Transverse colon (tissue), 4 donors: ENCODE measurements at regions not wholly inside any gene's neighbourhood (a gene's known extent, or its start where the extent isn't known, plus 50 kb on each side); places are given as distances from the start of the nearest gene placed in this dataset.

Experiments
- DNase-seq: peaks from one replicate; pipeline ENCODE4 v3.0.0-alpha.2; 2019
- H3K27ac ChIP-seq, 4 donors: fragments of 200-600 bp; sonication (generic); 2 replicates each; pipeline ENCODE4 v1.5.1; 2016 to 2018; ENCODE audit warnings: inconsistent platforms in 4 of 4
- H3K27me3 ChIP-seq: fragments of 200-600 bp; sonication (generic); 2 replicates; pipeline ENCODE4 v1.5.1; 2017; ENCODE audit warnings: inconsistent platforms
- H3K36me3 ChIP-seq, 4 donors: fragments of 200-600 bp; sonication (generic); 2 replicates each; pipeline ENCODE4 v1.5.1; 2017 to 2019; ENCODE audit warnings: inconsistent platforms in 4 of 4
- H3K4me1 ChIP-seq, 4 donors: fragments of 200-600 bp; sonication (generic); 2 replicates each; pipeline ENCODE4 v1.5.1; 2017 to 2020; ENCODE audit warnings: inconsistent platforms in 4 of 4
- H3K4me3 ChIP-seq, 4 donors: fragments of 200-600 bp; sonication (generic); 1 replicate in 1 of 4; 2 replicates in 3 of 4; pipeline versions ENCODE4 v1.5.1 to v1.6.1; 2017 to 2019; ENCODE audit warnings: inconsistent platforms in 4 of 4
- H3K9me3 ChIP-seq, 2 donors: fragments of 200-600 bp; sonication (generic); 2 replicates each; pipeline ENCODE4 v1.5.1; 2017 to 2019; ENCODE audit warnings: inconsistent platforms in 2 of 2
- EP300 ChIP-seq: sonication (generic); formaldehyde crosslinking; IDR thresholded peaks from one replicate; pipeline ENCODE4 v1.6.1; 2017; ENCODE audit warnings: antibody characterized with exemption, low read depth
- POLR2A ChIP-seq: fragments of 450-650 bp; IDR thresholded peaks from one replicate; pipeline ENCODE4 v1.6.1; 2016; ENCODE audit warnings: antibody characterized with exemption, mild to moderate bottlenecking, moderate library complexity
- POLR2AphosphoS5 ChIP-seq, 3 donors: sonication (generic); formaldehyde crosslinking; IDR thresholded peaks; one replicate each; pipeline ENCODE4 v1.6.1; 2016; ENCODE audit warnings: antibody characterized with exemption in 3 of 3
- WGBS, 2 donors: methylation state at CpG; one replicate each; pipeline ENCODE4 v1.1.5; 2018; ENCODE audit warnings: low coverage in 1 of 2; 5-methylcytosine and 5-hydroxymethylcytosine counted together
- in situ Hi-C, 4 donors: fragments of 200-750 bp; cut with MboI; loops; one replicate each; pipeline versions ENCODE4 v1.15.0 to v1.15.1; 2017; ENCODE audit warnings: low sequenced_read_pairs in 3 of 4, low pct_ligation_motif_present in 1 of 4, low pct_unique_long_range_greater_than_20kb in 1 of 4
- intact Hi-C: fragments of 100-400 bp; cut with DNase I; formaldehyde crosslinking; loops from one replicate; pipeline ENCODE4 v1.15.1; 2023; ENCODE audit warnings: low total_unique reads
- TF ChIP-seq, protein P1 (sequence below), 5 experiments: fragments of 200-600 bp in 3 of 5; fragments of 450-650 bp in 2 of 5; sonication (generic) in 3 of 5; IDR thresholded peaks; 1 replicate in 2 of 5; 2 replicates in 3 of 5; pipeline ENCODE4 v1.5.1; 2016 to 2017; ENCODE audit warnings: antibody characterized with exemption in 5 of 5, inconsistent platforms in 3 of 5, mild to moderate bottlenecking in 2 of 5, moderate library complexity in 1 of 5

- no peaks in the 10 kb centered on the region for H3K36me3 ChIP-seq
- no peak overlapping the region for H3K4me3 ChIP-seq
- no peak overlapping the region for H3K27ac ChIP-seq
- no peak for TF ChIP-seq EP300
- TF ChIP-seq POLR2A = no peak
- in situ Hi-C loops = no loop called here
- H3K4me1 ChIP-seq = peaks cover 0 to 11% (median 5%) of the 10 kb centered on the region in 4 donors
- intact Hi-C loops = no loop called here
- WGBS, 2 donors = 90% methylated on average over 9 of the region's 9 CpGs; no CpG with 5 or more reads in 1 of the 2 donors
- peaks cover 25% of the 10 kb centered on the region for H3K27me3 ChIP-seq
- H3K9me3 ChIP-seq = no peaks in the 10 kb centered on the region
- no peak for DNase-seq
Observed at GRCh38 chr9:93823245-93824072, 131.7 kb downstream of the BARX1 start.

DNA sequence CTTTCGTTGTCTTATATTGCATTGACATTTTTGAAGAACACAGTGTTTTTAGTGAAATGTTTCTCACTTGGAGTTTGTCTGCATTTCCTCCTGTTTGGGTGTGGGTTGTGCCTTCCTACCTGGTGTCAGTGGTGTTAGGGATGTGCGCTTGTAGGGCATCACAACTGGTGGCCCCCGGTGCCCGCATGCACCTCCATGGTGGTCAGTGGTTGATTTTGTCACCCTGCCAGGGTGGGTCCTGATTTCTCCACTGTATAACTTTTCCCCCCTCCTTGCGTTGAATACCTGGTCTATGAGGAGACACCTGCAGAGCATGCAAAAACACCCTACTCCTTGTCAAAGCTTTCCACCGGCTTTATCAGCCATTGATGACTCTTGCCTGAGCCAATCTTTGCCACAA lies 132.9 kb downstream of the BARX1 start:
- no peak for DNase-seq
- TF ChIP-seq POLR2AphosphoS5 (IDR thresholded peaks at IDR 0.05) = no peak
- TF ChIP-seq, protein P1, sequence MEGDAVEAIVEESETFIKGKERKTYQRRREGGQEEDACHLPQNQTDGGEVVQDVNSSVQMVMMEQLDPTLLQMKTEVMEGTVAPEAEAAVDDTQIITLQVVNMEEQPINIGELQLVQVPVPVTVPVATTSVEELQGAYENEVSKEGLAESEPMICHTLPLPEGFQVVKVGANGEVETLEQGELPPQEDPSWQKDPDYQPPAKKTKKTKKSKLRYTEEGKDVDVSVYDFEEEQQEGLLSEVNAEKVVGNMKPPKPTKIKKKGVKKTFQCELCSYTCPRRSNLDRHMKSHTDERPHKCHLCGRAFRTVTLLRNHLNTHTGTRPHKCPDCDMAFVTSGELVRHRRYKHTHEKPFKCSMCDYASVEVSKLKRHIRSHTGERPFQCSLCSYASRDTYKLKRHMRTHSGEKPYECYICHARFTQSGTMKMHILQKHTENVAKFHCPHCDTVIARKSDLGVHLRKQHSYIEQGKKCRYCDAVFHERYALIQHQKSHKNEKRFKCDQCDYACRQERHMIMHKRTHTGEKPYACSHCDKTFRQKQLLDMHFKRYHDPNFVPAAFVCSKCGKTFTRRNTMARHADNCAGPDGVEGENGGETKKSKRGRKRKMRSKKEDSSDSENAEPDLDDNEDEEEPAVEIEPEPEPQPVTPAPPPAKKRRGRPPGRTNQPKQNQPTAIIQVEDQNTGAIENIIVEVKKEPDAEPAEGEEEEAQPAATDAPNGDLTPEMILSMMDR (IDR thresholded peaks at IDR 0.05) = no peak
- TF ChIP-seq POLR2A = no peak
- no peak for TF ChIP-seq EP300
- intact Hi-C loops (no loop called here), in situ Hi-C loops (no loop called here)
- 55 to 90% methylated on average over 2 to 6 of the region's 6 CpGs for WGBS, 2 donors
- Histone ChIP-seq H3K27ac (no peak overlapping the region), H3K9me3 (no peaks in the 10 kb centered on the region), H3K36me3 (no peaks in the 10 kb centered on the region), H3K27me3 (peaks cover 13% of the 10 kb centered on the region), H3K4me1 (peaks cover 0 to 1% (median 0%) of the 10 kb centered on the region in 4 donors), H3K4me3 (no peak overlapping the region)

DNA sequence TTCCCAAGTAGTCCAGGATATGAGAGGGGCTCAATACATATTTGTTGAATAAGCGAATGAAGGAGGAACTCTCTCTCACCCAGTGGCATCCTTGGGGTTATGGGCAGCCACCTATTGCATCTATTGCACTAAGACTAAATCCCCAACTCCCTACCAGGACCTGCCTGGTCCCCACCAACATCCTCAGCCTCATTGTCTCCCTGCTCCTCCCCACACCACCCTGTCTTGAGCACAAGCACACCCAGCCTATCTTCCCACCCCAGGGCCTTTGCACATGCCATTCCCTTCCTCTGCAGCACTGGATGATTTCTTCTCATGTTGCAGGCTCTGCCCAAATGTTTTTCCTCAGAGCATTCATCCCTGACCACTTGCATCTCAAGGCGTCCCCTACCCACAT lies 133.8 kb downstream of the BARX1 start:
- Histone ChIP-seq H3K36me3 (no peaks in the 10 kb centered on the region), H3K27ac (no peak overlapping the region), H3K4me1 (no peaks in the 10 kb centered on the region), H3K4me3 (no peak overlapping the region), H3K27me3 (peaks cover 4% of the 10 kb centered on the region), H3K9me3 (no peaks in the 10 kb centered on the region)
- WGBS, 2 donors = 80 to 93% methylated on average over 2 of the region's 2 CpGs
- DNase-seq = no peak
- intact Hi-C loops (no loop called here), in situ Hi-C loops (no loop called here)
- TF ChIP-seq EP300 (no peak), POLR2A (no peak), POLR2AphosphoS5 (IDR thresholded peaks at IDR 0.05) (no peak)
- TF ChIP-seq, protein P1 (IDR thresholded peaks at IDR 0.05) = no peak

DNA sequence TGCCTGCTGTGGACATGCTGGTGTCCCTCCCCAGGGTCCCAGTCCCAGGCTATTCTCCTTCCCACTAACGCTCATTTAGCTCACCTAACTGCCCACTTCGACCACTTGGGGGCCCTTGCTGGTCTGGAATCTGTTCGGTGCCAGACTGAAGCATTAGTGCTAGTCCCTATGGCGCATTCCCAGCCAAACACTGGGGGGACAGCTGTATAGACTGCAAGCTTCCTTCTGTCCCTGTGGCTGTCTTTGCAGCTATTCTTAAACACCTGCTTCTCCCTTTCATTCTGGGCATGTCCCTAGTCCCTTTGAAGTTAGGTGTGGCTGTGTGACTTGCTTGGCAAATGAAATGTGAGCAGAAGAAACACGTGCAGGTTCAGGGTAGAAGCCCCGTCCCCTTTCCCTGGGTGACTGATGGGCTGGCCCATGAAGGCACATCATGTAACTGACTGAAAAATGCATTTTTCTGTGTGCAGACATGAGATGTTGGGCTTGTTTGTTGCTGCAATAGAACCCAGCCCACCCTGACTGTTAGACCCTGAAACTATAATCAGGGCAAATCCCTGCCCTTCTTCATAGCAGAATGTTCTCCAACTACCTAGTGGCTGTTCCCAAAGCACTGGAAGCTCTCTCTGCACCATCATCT lies 134.4 kb downstream of the BARX1 start:
- H3K27ac ChIP-seq = no peak overlapping the region
- no peaks in the 10 kb centered on the region for H3K27me3 ChIP-seq
- in situ Hi-C loops = no loop called here
- no peaks in the 10 kb centered on the region for H3K36me3 ChIP-seq
- TF ChIP-seq POLR2AphosphoS5 (IDR thresholded peaks at IDR 0.05) = no peak
- TF ChIP-seq, protein P1 (IDR thresholded peaks at IDR 0.05) = no peak
- no peak for TF ChIP-seq POLR2A
- no peak for TF ChIP-seq EP300
- DNase-seq = no peak
- 44 to 60% methylated on average over 1 to 6 of the region's 6 CpGs for WGBS, 2 donors
- no peaks in the 10 kb centered on the region for H3K9me3 ChIP-seq
- intact Hi-C loops = no loop called here
- H3K4me1 ChIP-seq = no peaks in the 10 kb centered on the region
- no peak overlapping the region for H3K4me3 ChIP-seq
